Right cardiac atrium (tissue), 5 donors: ENCODE measurements at regions not wholly inside any gene's neighbourhood (a gene's known extent, or its start where the extent isn't known, plus 50 kb on each side); places are given as distances from the start of the nearest gene placed in this dataset.

ENCODE experiments used
- ATAC-seq, 2 donors: fragments of 200-7000 bp; cut with Tn5 transposase; one replicate each; pipeline versions ENCODE4 v1.8.0 to v1.9.1; 2020; ENCODE audit warnings: moderate library complexity in 2 of 2, mild to moderate bottlenecking in 1 of 2
- DNase-seq, 3 donors: peaks; one replicate each; pipeline ENCODE4 v3.0.0-alpha.2; 2020
- H3K27ac ChIP-seq: one replicate; pipeline ENCODE4 v1.5.1; 2013; ENCODE audit warnings: mild to moderate bottlenecking, low read length, control low read depth, moderate library complexity
- H3K27me3 ChIP-seq: one replicate; pipeline ENCODE4 v1.6.1; 2013; ENCODE audit not compliant: control insufficient read depth, insufficient read depth
- H3K4me1 ChIP-seq: one replicate; pipeline ENCODE4 v1.6.1; 2013; ENCODE audit warnings: low read length; ENCODE audit not compliant: control insufficient read depth, insufficient read depth
- H3K4me3 ChIP-seq: one replicate; pipeline ENCODE4 v1.5.1; 2013; ENCODE audit warnings: low read length, control low read depth
- H3K9me3 ChIP-seq: one replicate; pipeline ENCODE4 v1.6.1; 2013; ENCODE audit warnings: low read length; ENCODE audit not compliant: control insufficient read depth
- WGBS: extraction: QIAGEN DNeasy Blood & Tissue Kit; methylation state at CpG from one replicate; pipeline ENCODE4 v1.1.7; 2013; 5-methylcytosine and 5-hydroxymethylcytosine counted together
- intact Hi-C, 4 donors: fragments of 100-400 bp; cut with DNase I; formaldehyde crosslinking; loops; one replicate each; pipeline versions ENCODE4 v1.11.0 to v1.14.0; 2022 to 2023
- donor health status: healthy with polysubstance abuse.
- donor health status: DM: no; HTN: yes; CAD: no.
- donor health status: DM: no; HTN: no; CAD: no.
- donor health status: DM: no; HTN: yes; CAD: no; lungs with severe emphysema.
- donor health status: DM: yes; HTN: yes; CAD: no.

DNA sequence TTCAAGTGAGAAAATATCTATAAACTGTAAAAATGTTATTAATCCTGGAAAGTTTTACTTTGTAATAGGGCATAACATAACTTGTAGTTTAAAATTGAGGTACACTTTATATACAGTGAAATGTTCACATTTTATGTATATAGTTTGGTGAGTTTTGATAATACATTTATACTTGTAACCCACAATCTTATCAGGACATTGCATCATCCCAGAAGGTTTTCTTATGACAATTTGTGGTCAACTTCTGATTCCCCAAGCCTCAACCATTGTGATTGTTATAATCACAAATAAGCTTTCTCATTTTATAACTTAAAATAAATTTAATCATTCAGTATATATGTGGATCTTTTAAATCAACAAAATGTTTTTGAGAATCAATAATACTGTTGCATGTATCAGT lies 151.1 kb downstream of the TFPI2 start:
- no peaks in the 10 kb centered on the region for H3K4me1 ChIP-seq
- H3K27me3 ChIP-seq: no peaks in the 10 kb centered on the region
- ATAC-seq (no peak), DNase-seq (no peak)
- no peak overlapping the region for H3K27ac ChIP-seq
- no peak overlapping the region for H3K4me3 ChIP-seq
- H3K9me3 ChIP-seq: no peaks in the 10 kb centered on the region
- intact Hi-C loops: no loop called here

DNA sequence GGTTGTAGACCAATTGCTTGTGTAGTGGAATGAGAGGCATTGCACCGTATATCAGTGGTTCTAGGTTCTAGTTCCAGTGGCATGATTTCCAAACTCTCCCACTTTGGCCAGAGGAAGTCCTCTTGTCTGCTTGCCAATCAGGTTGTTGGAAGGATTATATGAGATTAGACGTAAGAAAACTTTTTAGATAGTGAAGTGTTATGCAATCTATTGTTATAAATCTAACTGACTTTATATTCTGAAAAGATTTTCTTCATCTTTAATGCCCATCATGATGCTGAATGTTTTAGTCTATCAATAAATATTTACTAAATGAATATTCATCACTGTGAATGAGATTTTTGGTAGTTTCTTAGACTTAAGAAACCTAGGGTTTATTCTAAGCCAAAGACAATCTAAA lies 152.6 kb downstream of the TFPI2 start:
- H3K4me1 ChIP-seq: no peaks in the 10 kb centered on the region
- intact Hi-C loops: no loop called here
- WGBS: 53% methylated on average over 2 of the region's 2 CpGs
- no peak for DNase-seq
- no peaks in the 10 kb centered on the region for H3K9me3 ChIP-seq
- no peak for ATAC-seq
- H3K4me3 ChIP-seq: no peak overlapping the region
- H3K27ac ChIP-seq: no peak overlapping the region
- H3K27me3 ChIP-seq: no peaks in the 10 kb centered on the region

DNA sequence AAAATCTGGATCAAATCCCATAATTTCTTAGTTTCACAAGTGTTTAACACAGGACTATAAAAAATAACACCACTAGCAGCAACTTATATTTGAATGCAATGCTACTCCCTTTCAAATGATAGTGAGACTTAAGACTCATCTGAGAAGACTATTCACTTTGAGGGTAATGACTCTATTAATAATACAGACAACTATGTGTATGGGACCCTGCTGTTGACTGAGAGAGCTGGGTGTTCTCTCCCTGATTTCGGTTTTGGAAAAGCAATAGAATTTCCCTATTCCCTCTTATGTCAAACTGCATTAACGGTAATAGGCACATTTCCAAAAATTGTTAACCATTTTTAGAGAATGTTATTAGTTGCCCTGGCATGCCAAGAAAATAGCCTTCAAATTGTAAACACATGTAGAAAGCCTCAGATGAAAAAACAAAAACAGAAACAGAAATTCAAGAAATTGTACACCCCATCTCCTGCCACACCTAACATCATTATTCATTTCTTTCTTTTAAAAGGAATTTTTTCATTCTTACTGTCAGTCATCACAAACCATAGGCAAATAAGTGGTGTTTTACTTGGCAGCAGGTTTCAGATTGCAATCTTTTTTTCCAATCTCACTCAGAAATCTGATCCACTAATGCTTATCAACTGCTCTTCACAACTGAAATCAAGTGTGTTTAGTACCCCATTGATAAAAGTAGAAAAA lies 153.7 kb downstream of the TFPI2 start:
- H3K4me1 ChIP-seq: no peaks in the 10 kb centered on the region
- no peaks in the 10 kb centered on the region for H3K9me3 ChIP-seq
- DNase-seq (no peak), ATAC-seq (no peak)
- H3K27me3 ChIP-seq: no peaks in the 10 kb centered on the region
- H3K4me3 ChIP-seq: no peak overlapping the region
- intact Hi-C loops: no loop called here
- no peak overlapping the region for H3K27ac ChIP-seq
- WGBS: 67% methylated on average over 2 of the region's 2 CpGs

DNA sequence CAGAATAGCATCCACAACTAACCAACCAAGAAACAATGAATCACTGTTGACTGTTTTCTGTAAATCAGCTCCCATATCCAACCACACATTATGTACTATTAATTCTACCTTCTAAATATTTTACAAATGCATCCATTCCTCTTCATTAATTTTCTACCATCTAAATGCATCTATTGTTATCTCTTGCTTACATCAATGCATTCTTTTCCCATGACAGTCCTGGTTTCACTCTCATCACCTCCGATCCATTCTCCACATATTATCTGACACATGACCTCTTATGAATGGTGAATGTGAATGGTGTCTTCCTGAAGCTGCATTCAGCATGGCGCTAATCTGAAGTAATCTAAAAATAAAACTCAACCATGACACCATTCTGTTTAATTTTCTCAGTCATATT lies 153.8 kb upstream of the CALCR start:
- Histone ChIP-seq H3K4me1 (no peaks in the 10 kb centered on the region), H3K27ac (no peak overlapping the region), H3K4me3 (no peak overlapping the region), H3K27me3 (no peaks in the 10 kb centered on the region), H3K9me3 (no peaks in the 10 kb centered on the region)
- intact Hi-C loops: no loop called here
- DNase-seq: no peak
- no peak for ATAC-seq
- 55% methylated on average over 2 of the region's 2 CpGs for WGBS

GRCh38 chr7:93725954-93726353 lies 151.4 kb upstream of the CALCR start:
- Histone ChIP-seq H3K9me3 (no peaks in the 10 kb centered on the region), H3K27me3 (no peaks in the 10 kb centered on the region), H3K27ac (no peak overlapping the region), H3K4me1 (no peaks in the 10 kb centered on the region), H3K4me3 (no peak overlapping the region)
- DNase-seq: no peak
- intact Hi-C loops: no loop called here
- WGBS: 86% methylated on average over 4 of the region's 4 CpGs
- no peak for ATAC-seq

GRCh38 chr7:93723424-93724124 lies 149.1 kb upstream of the CALCR start:
- 38% methylated on average over 3 of the region's 3 CpGs for WGBS
- Histone ChIP-seq H3K9me3 (no peaks in the 10 kb centered on the region), H3K27ac (no peak overlapping the region), H3K4me1 (no peaks in the 10 kb centered on the region), H3K4me3 (no peak overlapping the region), H3K27me3 (no peaks in the 10 kb centered on the region)
- intact Hi-C loops: no loop called here
- DNase-seq: peak in 2 of 3 donors; percentile 15 to 21
- no peak for ATAC-seq

- intact Hi-C loops: no loop called here
- Histone ChIP-seq H3K4me1 (no peaks in the 10 kb centered on the region), H3K4me3 (no peak overlapping the region), H3K9me3 (no peaks in the 10 kb centered on the region), H3K27me3 (no peaks in the 10 kb centered on the region), H3K27ac (no peak overlapping the region)
- DNase-seq (no peak), ATAC-seq (no peak)
Measured at GRCh38 chr7:93720106-93720505, 145.6 kb upstream of the CALCR start.

GRCh38 chr7:93719546-93719945 lies 145.0 kb upstream of the CALCR start:
- H3K27ac ChIP-seq: no peak overlapping the region
- H3K4me1 ChIP-seq: no peaks in the 10 kb centered on the region
- H3K4me3 ChIP-seq: no peak overlapping the region
- ATAC-seq (no peak), DNase-seq (no peak)
- H3K9me3 ChIP-seq: no peaks in the 10 kb centered on the region
- H3K27me3 ChIP-seq: no peaks in the 10 kb centered on the region
- intact Hi-C loops: no loop called here
- WGBS: 57% methylated on average over 1 of the region's 1 CpG

DNA sequence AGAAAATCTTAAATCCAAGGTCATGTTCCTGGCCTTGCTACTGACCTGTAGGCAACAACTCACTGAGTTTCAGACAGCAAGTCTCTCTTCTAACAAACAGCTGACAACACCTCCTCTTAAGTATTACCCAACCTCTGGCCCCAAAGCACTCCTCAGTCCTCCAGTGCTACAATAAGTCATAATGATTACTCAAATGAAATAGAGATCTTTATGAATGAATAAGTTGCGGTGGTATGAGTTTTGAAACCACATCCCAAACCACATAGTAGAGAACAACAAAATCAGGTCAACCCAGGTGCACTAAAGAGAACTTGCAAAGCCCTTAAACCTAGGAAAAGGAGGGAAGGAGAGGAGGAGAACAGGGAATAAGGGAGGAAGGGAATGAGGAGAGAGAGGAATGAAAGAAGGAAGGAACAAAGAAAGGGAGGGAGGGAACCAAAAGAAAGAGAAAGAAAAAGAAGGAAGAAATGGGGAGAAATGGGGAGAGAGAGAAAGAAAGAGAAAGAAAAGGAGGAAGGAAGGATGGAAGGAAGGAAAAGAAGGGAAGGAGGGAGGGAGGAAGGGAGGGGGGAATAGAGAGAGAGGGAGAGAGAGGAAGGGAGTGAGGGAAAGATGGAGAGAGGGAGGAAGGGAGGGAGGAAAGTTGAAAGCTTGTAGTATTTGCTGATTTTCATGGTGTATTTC lies 142.8 kb upstream of the CALCR start:
- Histone ChIP-seq H3K4me1 (no peaks in the 10 kb centered on the region), H3K27ac (no peak overlapping the region), H3K27me3 (no peaks in the 10 kb centered on the region), H3K9me3 (no peaks in the 10 kb centered on the region), H3K4me3 (no peak overlapping the region)
- ATAC-seq (no peak), DNase-seq (no peak)
- intact Hi-C loops: no loop called here
- 91% methylated on average over 1 of the region's 1 CpG for WGBS

DNA sequence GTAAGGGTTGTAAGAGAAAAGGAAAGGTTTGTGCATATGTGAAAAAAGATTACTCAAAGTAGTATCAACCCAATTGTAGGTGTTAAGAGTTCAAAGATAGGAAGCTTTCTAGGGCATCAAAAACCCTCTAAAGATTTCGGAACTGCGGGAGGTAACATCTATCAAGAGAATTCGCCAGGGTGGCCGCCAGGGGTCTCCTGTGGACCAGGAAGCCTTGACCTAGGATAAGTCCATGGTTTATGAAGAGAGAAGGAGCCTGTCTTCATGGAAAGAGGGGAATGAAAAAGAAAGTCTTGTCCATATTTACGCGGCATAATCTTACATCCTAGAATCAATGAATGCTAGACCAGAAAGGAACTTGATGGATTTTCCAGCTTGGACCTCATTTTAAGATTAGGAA lies 140.7 kb upstream of the CALCR start:
- intact Hi-C loops: no loop called here
- no peak overlapping the region for H3K27ac ChIP-seq
- H3K27me3 ChIP-seq: no peaks in the 10 kb centered on the region
- ATAC-seq (no peak), DNase-seq (peak; percentile 31 to 78 (median 76))
- H3K4me3 ChIP-seq: no peak overlapping the region
- H3K4me1 ChIP-seq: no peaks in the 10 kb centered on the region
- WGBS: 41% methylated on average over 6 of the region's 6 CpGs
- H3K9me3 ChIP-seq: no peaks in the 10 kb centered on the region

- DNase-seq: no peak
- Histone ChIP-seq H3K27me3 (no peaks in the 10 kb centered on the region), H3K9me3 (no peaks in the 10 kb centered on the region), H3K27ac (no peak overlapping the region), H3K4me3 (no peak overlapping the region), H3K4me1 (no peaks in the 10 kb centered on the region)
- ATAC-seq: no peak
- 85% methylated on average over 5 of the region's 5 CpGs for WGBS
- intact Hi-C loops: no loop called here
Measured at GRCh38 chr7:93711926-93712325, 137.4 kb upstream of the CALCR start.
